ENCODE measurements at regions not wholly inside any gene's neighbourhood (a gene's known extent, or its start where the extent isn't known, plus 50 kb on each side); places are given as distances from the start of the nearest gene placed in this dataset.
A peak's percentile ranks its signal among the peaks of the same experiment; 100 is the strongest.

GRCh38 chr2:190785334-190785733 lies 95.3 kb upstream of the GLS start:
- no peak for DNase-seq

- no peak for DNase-seq
Observed at GRCh38 chr2:190786404-190787166, 94.0 kb upstream of the GLS start.

- DNase-seq, result no peak
Observed at GRCh38 chr2:190787743-190788235, 92.8 kb upstream of the GLS start.

- DNase-seq, result no peak
Observed at GRCh38 chr2:190789074-190790004, 91.3 kb upstream of the GLS start.

GRCh38 chr2:190791347-190791975 lies 89.2 kb upstream of the GLS start:
- DNase-seq, result peak; percentile 45 to 75

GRCh38 chr2:190791976-190792575 lies 88.5 kb upstream of the GLS start:
- no peak for DNase-seq

- no peak for DNase-seq
Observed at GRCh38 chr2:190792956-190793888, 87.4 kb upstream of the GLS start.

GRCh38 chr2:190794377-190794776 lies 86.2 kb upstream of the GLS start:
- DNase-seq, result no peak

GRCh38 chr2:190794790-190795189 lies 85.8 kb upstream of the GLS start:
- DNase-seq, result no peak

GRCh38 chr2:190795686-190796085 lies 84.9 kb upstream of the GLS start:
- DNase-seq, result no peak

GRCh38 chr2:190799999-190800398 lies 80.6 kb upstream of the GLS start:
- no peak for DNase-seq

- DNase-seq, result no peak
Observed at GRCh38 chr2:190800528-190800927, 80.1 kb upstream of the GLS start.

GRCh38 chr2:190802129-190802528 lies 78.5 kb upstream of the GLS start:
- DNase-seq, result no peak

- no peak for DNase-seq
Observed at GRCh38 chr2:190802626-190803209, 77.9 kb upstream of the GLS start.

GRCh38 chr2:190804182-190804795 lies 76.3 kb upstream of the GLS start:
- DNase-seq, result no peak

GRCh38 chr2:190805126-190805525 lies 75.5 kb upstream of the GLS start:
- DNase-seq, result no peak

- no peak for DNase-seq
Observed at GRCh38 chr2:190805843-190806242, 74.8 kb upstream of the GLS start.

- no peak for DNase-seq
Observed at GRCh38 chr2:190807886-190808285, 72.7 kb upstream of the GLS start.

- DNase-seq, result no peak
Observed at GRCh38 chr2:190809139-190809764, 71.4 kb upstream of the GLS start.

- DNase-seq, result peak in 1 of 2 experiments; percentile 16
Observed at GRCh38 chr2:190809876-190810525, 70.6 kb upstream of the GLS start.
